Coronary artery (tissue), 2 donors: ENCODE measurements at regions not wholly inside any gene's neighbourhood (a gene's known extent, or its start where the extent isn't known, plus 50 kb on each side); places are given as distances from the start of the nearest gene placed in this dataset.

Source experiments
- DNase-seq: peaks from one replicate; pipeline ENCODE4 v3.0.0-alpha.2; 2017; ENCODE audit warnings: low spot score
- H3K27ac ChIP-seq, 2 donors: fragments of 200-600 bp; sonication (generic); one replicate each; pipeline ENCODE4 v1.5.1; 2016 to 2019
- H3K4me3 ChIP-seq: fragments of 200-600 bp; sonication (generic); 2 replicates; pipeline ENCODE4 v1.5.1; 2016; ENCODE audit warnings: mild to moderate bottlenecking, moderate library complexity
- CTCF ChIP-seq: fragments of 200-600 bp; sonication (generic); IDR thresholded peaks from one replicate; pipeline ENCODE4 v1.5.1; 2019; ENCODE audit warnings: antibody characterized with exemption

GRCh38 chr7:131218727-131219128 lies 108.9 kb upstream of the MKLN1 start:
- DNase-seq: no peak
- no peak for TF ChIP-seq CTCF
- H3K27ac ChIP-seq: peak overlapping the region in 1 of 2 donors; percentile 67

GRCh38 chr7:131219312-131220041 lies 108.2 kb upstream of the MKLN1 start:
- DNase-seq: peak; percentile 81
- Histone ChIP-seq H3K27ac (peak overlapping the region; percentile 62 to 67), H3K4me3 (no peak overlapping the region)
- TF ChIP-seq CTCF: no peak

More at GRCh38 chr7:131218727-131219128, 108.9 kb upstream of the MKLN1 start:
- H3K4me3 ChIP-seq: no peak overlapping the region

- Histone ChIP-seq H3K27ac (no peak overlapping the region), H3K4me3 (no peak overlapping the region)
- TF ChIP-seq CTCF: no peak
- no peak for DNase-seq
These were observed 106.6 kb upstream of the MKLN1 start for GRCh38 chr7:131221061-131221460.

GRCh38 chr7:131222171-131222570 lies 105.5 kb upstream of the MKLN1 start:
- Histone ChIP-seq H3K27ac (no peak overlapping the region), H3K4me3 (no peak overlapping the region)
- TF ChIP-seq CTCF: no peak
- no peak for DNase-seq

GRCh38 chr7:131223151-131223550 lies 104.5 kb upstream of the MKLN1 start:
- no peak for DNase-seq
- no peak overlapping the region for H3K4me3 ChIP-seq
- no peak for TF ChIP-seq CTCF
- no peak overlapping the region for H3K27ac ChIP-seq

GRCh38 chr7:131224996-131225395 lies 102.7 kb upstream of the MKLN1 start:
- no peak for DNase-seq
- TF ChIP-seq CTCF: no peak
- H3K27ac ChIP-seq: peak overlapping the region; percentile 2 to 71
- H3K4me3 ChIP-seq: no peak overlapping the region
